T47D (cell line): ENCODE measurements at regions not wholly inside any gene's neighbourhood (a gene's known extent, or its start where the extent isn't known, plus 50 kb on each side); places are given as distances from the start of the nearest gene placed in this dataset.

Source experiments
- DNase-seq, 2 experiments: peaks; one replicate each; pipeline versions ENCODE4 v3.0.0 to v3.0.0-alpha.2; 2011 to 2012; ENCODE audit warnings: low read depth in 1 of 2, low spot score in 1 of 2
- JUND ChIP-seq: IDR thresholded peaks from 2 replicates; pipeline ENCODE4 v1.6.1; 2012; ENCODE audit warnings: low read depth
- in situ Hi-C: cut with HindIII; loops from 2 replicates; pipeline ENCODE4 v1.10.0; 2016; ENCODE audit warnings: low sequenced_read_pairs, low pct_unique_long_range_greater_than_20kb

- no peak for TF ChIP-seq JUND
- DNase-seq: no peak
- in situ Hi-C loops: no loop called here
These were observed 358.2 kb upstream of the CLNK start for GRCh38 chr4:11042760-11043159.

GRCh38 chr4:11039634-11040131 is 355.1 kb upstream of the CLNK start:
- in situ Hi-C loops: no loop called here
- no peak for DNase-seq
- TF ChIP-seq JUND: no peak

GRCh38 chr4:11038926-11039325 is 354.4 kb upstream of the CLNK start:
- in situ Hi-C loops: no loop called here
- TF ChIP-seq JUND: no peak
- no peak for DNase-seq

GRCh38 chr4:11037637-11038036 is 353.1 kb upstream of the CLNK start:
- no peak for DNase-seq
- in situ Hi-C loops: no loop called here
- TF ChIP-seq JUND: no peak

- no peak for DNase-seq
- no peak for TF ChIP-seq JUND
- in situ Hi-C loops: no loop called here
These were observed 343.8 kb upstream of the CLNK start for GRCh38 chr4:11028334-11028733.

GRCh38 chr4:11021333-11021732 is 336.8 kb upstream of the CLNK start:
- no peak for DNase-seq
- in situ Hi-C loops: no loop called here
- no peak for TF ChIP-seq JUND

GRCh38 chr4:11019451-11020240 is 335.1 kb upstream of the CLNK start:
- no peak for DNase-seq
- in situ Hi-C loops: no loop called here
- TF ChIP-seq JUND: no peak

GRCh38 chr4:11014199-11014598 is 329.6 kb upstream of the CLNK start:
- in situ Hi-C loops: no loop called here
- TF ChIP-seq JUND: no peak
- DNase-seq: no peak

GRCh38 chr4:11013094-11013664 is 328.6 kb upstream of the CLNK start:
- in situ Hi-C loops: no loop called here
- TF ChIP-seq JUND: no peak
- no peak for DNase-seq

GRCh38 chr4:11011249-11011648 is 326.7 kb upstream of the CLNK start:
- in situ Hi-C loops: no loop called here
- DNase-seq: peak; percentile 9 to 89

GRCh38 chr4:11010624-11011023 is 326.1 kb upstream of the CLNK start:
- TF ChIP-seq JUND: no peak
- DNase-seq: no peak
- in situ Hi-C loops: no loop called here

More at GRCh38 chr4:11011249-11011648, 326.7 kb upstream of the CLNK start:
- TF ChIP-seq JUND: no peak

GRCh38 chr4:11009281-11009680 is 324.7 kb upstream of the CLNK start:
- DNase-seq: no peak
- TF ChIP-seq JUND: no peak
- in situ Hi-C loops: no loop called here

- no peak for TF ChIP-seq JUND
- no peak for DNase-seq
- in situ Hi-C loops: no loop called here
These were observed 320.7 kb upstream of the CLNK start for GRCh38 chr4:11005300-11005699.

GRCh38 chr4:11004818-11005217 is 320.2 kb upstream of the CLNK start:
- no peak for TF ChIP-seq JUND
- no peak for DNase-seq
- in situ Hi-C loops: no loop called here
